Large intestine (tissue), 3 donors: ENCODE measurements at regions not wholly inside any gene's neighbourhood (a gene's known extent, or its start where the extent isn't known, plus 50 kb on each side); places are given as distances from the start of the nearest gene placed in this dataset.

Experiments used
- DNase-seq, 2 donors: peaks; one replicate each; pipeline versions ENCODE4 v3.0.0 to v3.0.0-alpha.2; 2013
- H3K27ac ChIP-seq: one replicate; pipeline ENCODE4 v1.5.1; 2013; ENCODE audit warnings: low read length
- H3K27me3 ChIP-seq: 2 replicates; pipeline ENCODE4 v1.6.1; 2013; ENCODE audit warnings: low read length; ENCODE audit not compliant: control insufficient read depth, insufficient read depth
- H3K36me3 ChIP-seq: 2 replicates; pipeline ENCODE4 v1.6.1; 2013; ENCODE audit warnings: low read length; ENCODE audit not compliant: control insufficient read depth, insufficient read depth
- H3K4me1 ChIP-seq: one replicate; pipeline ENCODE4 v1.6.1; 2013; ENCODE audit warnings: low read length; ENCODE audit not compliant: control insufficient read depth, insufficient read depth
- H3K4me3 ChIP-seq: one replicate; pipeline ENCODE4 v1.5.1; 2013; ENCODE audit warnings: low read length
- H3K9me3 ChIP-seq: one replicate; pipeline ENCODE4 v1.6.1; 2013; ENCODE audit warnings: mild to moderate bottlenecking, low read depth, low read length, moderate library complexity; ENCODE audit not compliant: control insufficient read depth
- WGBS: methylation state at CpG from one replicate; pipeline ENCODE4 v1.1.5; 2013; ENCODE audit warnings: low lambda C conversion rate; ENCODE audit not compliant: insufficient coverage; 5-methylcytosine and 5-hydroxymethylcytosine counted together

GRCh38 chr22:47612311-47612910 lies 850.0 kb downstream of the TBC1D22A start:
- Histone ChIP-seq H3K36me3 (no peaks in the 10 kb centered on the region), H3K27ac (no peak overlapping the region), H3K4me3 (no peak overlapping the region), H3K9me3 (no peaks in the 10 kb centered on the region), H3K4me1 (no peaks in the 10 kb centered on the region), H3K27me3 (no peaks in the 10 kb centered on the region)
- WGBS, result no CpG with 5 or more reads among the region's 17 CpGs
- DNase-seq, result no peak

- no peaks in the 10 kb centered on the region for H3K27me3 ChIP-seq
- H3K4me1 ChIP-seq, result no peaks in the 10 kb centered on the region
- no peak for DNase-seq
- no peak overlapping the region for H3K4me3 ChIP-seq
- no peaks in the 10 kb centered on the region for H3K9me3 ChIP-seq
- 100% methylated on average over 1 of the region's 9 CpGs for WGBS
- H3K36me3 ChIP-seq, result no peaks in the 10 kb centered on the region
- H3K27ac ChIP-seq, result no peak overlapping the region
Measured at GRCh38 chr22:47610764-47611163, 848.3 kb downstream of the TBC1D22A start.

DNA sequence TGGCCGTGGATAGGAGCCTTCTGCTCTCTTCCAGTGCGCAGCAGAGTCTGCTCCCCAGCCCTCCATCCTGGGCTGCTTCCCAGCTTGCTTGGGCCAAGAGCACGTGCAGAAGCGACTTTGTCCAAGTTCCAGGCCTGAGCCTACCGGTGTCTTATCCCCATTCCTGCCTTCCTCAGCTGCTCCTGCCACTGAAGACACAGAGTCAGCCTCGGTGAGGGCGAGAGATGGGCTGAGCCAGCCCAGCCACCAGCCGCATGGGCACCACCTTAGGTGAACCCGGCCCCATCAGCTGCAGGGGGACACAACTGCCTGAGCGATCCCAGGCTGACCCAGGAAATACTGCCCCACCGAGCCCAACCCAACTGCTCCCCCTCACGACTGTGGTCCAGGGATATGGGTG lies 847.8 kb downstream of the TBC1D22A start:
- H3K4me3 ChIP-seq, result no peak overlapping the region
- no peaks in the 10 kb centered on the region for H3K4me1 ChIP-seq
- no peaks in the 10 kb centered on the region for H3K27me3 ChIP-seq
- no peaks in the 10 kb centered on the region for H3K36me3 ChIP-seq
- 60% methylated on average over 1 of the region's 12 CpGs for WGBS
- H3K27ac ChIP-seq, result no peak overlapping the region
- H3K9me3 ChIP-seq, result no peaks in the 10 kb centered on the region
- no peak for DNase-seq

DNA sequence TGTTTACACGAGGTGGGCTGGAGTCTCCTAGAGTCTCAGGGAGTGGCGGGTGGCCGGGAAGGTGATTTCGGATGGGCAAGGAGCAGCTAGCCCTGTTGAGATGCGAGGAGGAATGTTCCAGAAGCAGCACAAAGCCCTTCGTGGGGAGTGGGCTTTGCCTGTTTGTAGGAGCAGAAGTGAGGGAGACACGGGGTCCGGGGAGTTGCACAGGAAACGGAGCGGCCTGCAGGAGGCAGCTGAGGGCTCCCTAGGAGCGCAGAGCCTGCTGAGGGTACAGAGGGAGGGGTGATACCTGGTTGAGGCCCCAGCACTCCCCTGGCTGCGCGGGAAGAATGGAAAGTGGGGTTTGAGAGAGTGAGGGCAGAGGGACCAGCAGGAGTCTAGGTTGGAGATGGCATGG lies 847.2 kb downstream of the TBC1D22A start:
- no peak for DNase-seq
- H3K36me3 ChIP-seq, result no peaks in the 10 kb centered on the region
- WGBS, result 70% methylated on average over 2 of the region's 13 CpGs
- H3K27me3 ChIP-seq, result no peaks in the 10 kb centered on the region
- no peaks in the 10 kb centered on the region for H3K9me3 ChIP-seq
- no peaks in the 10 kb centered on the region for H3K4me1 ChIP-seq
- H3K4me3 ChIP-seq, result no peak overlapping the region
- H3K27ac ChIP-seq, result no peak overlapping the region

DNA sequence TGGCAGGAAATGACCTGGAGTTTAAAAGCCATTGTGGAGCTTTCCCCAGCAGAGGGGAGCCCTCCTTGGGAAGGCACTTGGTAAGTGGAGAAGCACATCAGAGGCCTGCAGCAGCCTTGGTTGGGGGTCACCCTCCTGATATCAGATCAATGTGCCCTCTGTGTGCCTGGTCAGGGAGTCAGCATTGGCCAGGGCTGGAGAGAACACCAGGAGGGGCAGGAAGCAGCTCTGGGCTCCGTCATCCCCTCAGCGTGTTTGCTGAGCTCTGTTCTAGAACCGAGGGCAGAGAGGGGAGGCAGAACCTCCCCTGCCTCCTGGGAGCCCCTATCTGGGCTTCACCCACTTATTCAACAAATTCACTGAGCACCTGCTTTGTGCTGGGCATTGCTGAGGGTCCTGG lies 846.0 kb downstream of the TBC1D22A start:
- Histone ChIP-seq H3K4me1 (no peaks in the 10 kb centered on the region), H3K27me3 (no peaks in the 10 kb centered on the region), H3K27ac (no peak overlapping the region), H3K4me3 (no peak overlapping the region), H3K36me3 (no peaks in the 10 kb centered on the region), H3K9me3 (no peaks in the 10 kb centered on the region)
- DNase-seq, result no peak
- no CpG with 5 or more reads among the region's 3 CpGs for WGBS

DNA sequence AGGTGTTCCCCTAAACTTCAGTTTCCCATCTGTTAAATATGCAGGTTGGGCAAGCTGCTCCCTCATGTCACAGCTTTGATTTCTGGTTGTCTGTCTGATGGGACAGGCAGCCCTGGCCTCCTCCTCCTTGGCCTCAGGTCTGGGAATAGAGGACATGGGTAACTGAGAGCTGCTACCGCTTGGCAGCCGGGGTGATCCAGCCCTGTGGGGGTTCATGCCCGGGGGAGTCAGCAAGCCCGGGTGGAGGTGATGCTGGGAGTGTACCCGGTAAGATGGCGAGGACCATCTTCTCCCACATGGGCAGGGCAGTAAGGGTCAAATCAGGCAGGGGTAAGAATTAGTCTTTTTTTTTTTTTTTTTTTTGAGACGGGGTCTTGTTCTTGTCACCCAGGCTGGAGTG lies 845.0 kb downstream of the TBC1D22A start:
- WGBS, result no CpG with 5 or more reads among the region's 7 CpGs
- Histone ChIP-seq H3K4me1 (no peaks in the 10 kb centered on the region), H3K27me3 (no peaks in the 10 kb centered on the region), H3K27ac (no peak overlapping the region), H3K4me3 (no peak overlapping the region), H3K9me3 (no peaks in the 10 kb centered on the region), H3K36me3 (no peaks in the 10 kb centered on the region)
- no peak for DNase-seq

- no peak for DNase-seq
- no peaks in the 10 kb centered on the region for H3K9me3 ChIP-seq
- H3K4me1 ChIP-seq, result no peaks in the 10 kb centered on the region
- no peak overlapping the region for H3K27ac ChIP-seq
- no peaks in the 10 kb centered on the region for H3K27me3 ChIP-seq
- no CpG with 5 or more reads among the region's 9 CpGs for WGBS
- no peak overlapping the region for H3K4me3 ChIP-seq
- H3K36me3 ChIP-seq, result no peaks in the 10 kb centered on the region
Measured at GRCh38 chr22:47606426-47606825, 844.0 kb downstream of the TBC1D22A start.

- Histone ChIP-seq H3K27ac (no peak overlapping the region), H3K9me3 (no peaks in the 10 kb centered on the region), H3K27me3 (no peaks in the 10 kb centered on the region), H3K4me1 (no peaks in the 10 kb centered on the region), H3K36me3 (no peaks in the 10 kb centered on the region), H3K4me3 (no peak overlapping the region)
- no CpG with 5 or more reads among the region's 5 CpGs for WGBS
- no peak for DNase-seq
Measured at GRCh38 chr22:47605886-47606285, 843.4 kb downstream of the TBC1D22A start.

- H3K4me3 ChIP-seq, result no peak overlapping the region
- H3K9me3 ChIP-seq, result no peaks in the 10 kb centered on the region
- WGBS, result no CpG with 5 or more reads among the region's 15 CpGs
- no peak for DNase-seq
- H3K27me3 ChIP-seq, result no peaks in the 10 kb centered on the region
- H3K27ac ChIP-seq, result no peak overlapping the region
- no peaks in the 10 kb centered on the region for H3K36me3 ChIP-seq
- H3K4me1 ChIP-seq, result no peaks in the 10 kb centered on the region
Measured at GRCh38 chr22:47605441-47605840, 843.0 kb downstream of the TBC1D22A start.

GRCh38 chr22:47604563-47604962 lies 842.1 kb downstream of the TBC1D22A start:
- no peaks in the 10 kb centered on the region for H3K27me3 ChIP-seq
- 90% methylated on average over 1 of the region's 3 CpGs for WGBS
- no peak for DNase-seq
- no peaks in the 10 kb centered on the region for H3K9me3 ChIP-seq
- no peaks in the 10 kb centered on the region for H3K36me3 ChIP-seq
- H3K4me1 ChIP-seq, result no peaks in the 10 kb centered on the region
- no peak overlapping the region for H3K27ac ChIP-seq
- no peak overlapping the region for H3K4me3 ChIP-seq

DNA sequence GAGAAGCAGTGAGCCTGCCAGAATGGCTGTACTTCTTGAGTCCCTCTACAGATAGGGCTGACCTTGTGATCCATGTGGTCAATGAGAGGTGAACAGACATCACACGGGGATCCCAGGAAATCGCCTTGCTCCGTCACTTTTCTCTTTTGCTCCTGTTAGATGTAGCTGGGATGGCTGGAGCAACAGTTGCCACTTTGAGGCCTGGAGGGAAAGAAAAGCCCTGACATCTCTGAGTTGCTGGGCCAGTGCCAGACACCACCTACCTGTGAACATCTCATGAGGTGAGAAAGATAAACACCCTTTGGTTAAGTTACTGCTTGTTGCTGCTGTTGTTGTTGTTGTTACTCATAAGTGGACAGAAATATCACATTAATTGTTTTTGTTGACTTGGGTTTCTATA lies 840.3 kb downstream of the TBC1D22A start:
- H3K4me3 ChIP-seq, result no peak overlapping the region
- H3K4me1 ChIP-seq, result no peaks in the 10 kb centered on the region
- no peaks in the 10 kb centered on the region for H3K27me3 ChIP-seq
- WGBS, result no CpG with 5 or more reads among the region's 3 CpGs
- no peaks in the 10 kb centered on the region for H3K36me3 ChIP-seq
- DNase-seq, result no peak
- H3K9me3 ChIP-seq, result no peaks in the 10 kb centered on the region
- H3K27ac ChIP-seq, result no peak overlapping the region
